Kasumi-1 (cell line): ENCODE measurements at regions not wholly inside any gene's neighbourhood (a gene's known extent, or its start where the extent isn't known, plus 50 kb on each side); places are given as distances from the start of the nearest gene placed in this dataset.

Experiments used
- DNase-seq, 2 experiments: peaks; one replicate each; lab custom pipeline; 2025; lab: John Stamatoyannopoulos, UW

- no peak for DNase-seq
Measured at GRCh38 chr12:76259106-76259505, 89.1 kb downstream of the BBS10 start.

- DNase-seq, result no peak
Measured at GRCh38 chr12:76256904-76257303, 91.3 kb downstream of the BBS10 start.

GRCh38 chr12:76256321-76256720, 91.9 kb downstream of the BBS10 start:
- DNase-seq, result no peak

GRCh38 chr12:76255692-76256091, 92.5 kb downstream of the BBS10 start:
- no peak for DNase-seq

- DNase-seq, result no peak
Measured at GRCh38 chr12:76255281-76255680, 92.9 kb downstream of the BBS10 start.

GRCh38 chr12:76252031-76252430, 96.2 kb downstream of the BBS10 start:
- DNase-seq, result no peak

GRCh38 chr12:76250256-76250655, 98.0 kb downstream of the BBS10 start:
- DNase-seq, result no peak

- no peak for DNase-seq
Measured at GRCh38 chr12:76249501-76249900, 98.7 kb downstream of the BBS10 start.

GRCh38 chr12:76247992-76248391, 100.2 kb downstream of the BBS10 start:
- no peak for DNase-seq

- no peak for DNase-seq
Measured at GRCh38 chr12:76247026-76247646, 101.1 kb downstream of the BBS10 start.

- DNase-seq, result no peak
Measured at GRCh38 chr12:76246611-76247010, 101.6 kb downstream of the BBS10 start.

GRCh38 chr12:76244300-76244699, 103.9 kb downstream of the BBS10 start:
- DNase-seq, result no peak

GRCh38 chr12:76242813-76243550, 105.2 kb downstream of the BBS10 start:
- no peak for DNase-seq

GRCh38 chr12:76241371-76241770, 106.8 kb downstream of the BBS10 start:
- no peak for DNase-seq

GRCh38 chr12:76240281-76240680, 107.9 kb downstream of the BBS10 start:
- DNase-seq, result no peak

GRCh38 chr12:76238688-76239087, 109.5 kb downstream of the BBS10 start:
- DNase-seq, result no peak

- no peak for DNase-seq
Measured at GRCh38 chr12:76237086-76237701, 111.0 kb downstream of the BBS10 start.

- no peak for DNase-seq
Measured at GRCh38 chr12:76236640-76237039, 111.6 kb downstream of the BBS10 start.

- DNase-seq, result no peak
Measured at GRCh38 chr12:76234741-76235140, 113.5 kb downstream of the BBS10 start.

- DNase-seq, result no peak
Measured at GRCh38 chr12:76232013-76232412, 116.2 kb downstream of the BBS10 start.

- no peak for DNase-seq
Measured at GRCh38 chr12:76226956-76227355, 121.3 kb downstream of the BBS10 start.

- DNase-seq, result no peak
Measured at GRCh38 chr12:76226397-76226796, 121.8 kb downstream of the BBS10 start.

GRCh38 chr12:76223869-76224268, 124.3 kb downstream of the BBS10 start:
- no peak for DNase-seq
